ENCODE measurements at regions not wholly inside any gene's neighbourhood (a gene's known extent, or its start where the extent isn't known, plus 50 kb on each side); places are given as distances from the start of the nearest gene placed in this dataset.

- Histone ChIP-seq H2AFZ (replicated peaks; ENCODE audit: low read length, poor library complexity) (no peak overlapping the region), H3K27ac (ENCODE audit: insufficient read depth, low read length) (no peak overlapping the region), H3K36me3 (ENCODE audit: control insufficient read depth, insufficient read depth, low read length) (no peaks in the 10 kb centered on the region), H3K4ac (ENCODE audit: low read depth, low read length) (no peak overlapping the region), H3K79me1 (ENCODE audit: low read depth in 1 of 2, low read length in 2 of 2) (no peaks in the 10 kb centered on the region), H2BK5ac (ENCODE audit: low read depth, low read length, poor library complexity, severe bottlenecking) (no peak overlapping the region), H3K14ac (replicated peaks; ENCODE audit: low read depth, low read length) (no peak overlapping the region), H3K4me3 (ENCODE audit: insufficient read depth, low read depth, low read length) (no peak overlapping the region), H2BK15ac (ENCODE audit: low read depth, low read length) (no peak overlapping the region), H3K18ac (ENCODE audit: low read depth, low read length) (no peak overlapping the region), H3K4me2 (ENCODE audit: low read depth, low read length) (no peak overlapping the region), H4K5ac (ENCODE audit: low read depth, low read length) (no peak overlapping the region), H3K4me1 (ENCODE audit: control insufficient read depth, insufficient read depth, low read length) (peaks cover 2% of the 10 kb centered on the region; the same call in 1 of the 2 replicates), H3K27me3 (ENCODE audit: control insufficient read depth, insufficient read depth, low read length) (peaks cover 5% of the 10 kb centered on the region), H2BK120ac (ENCODE audit: low read depth, low read length) (no peak overlapping the region), H2BK20ac (ENCODE audit: low read depth, low read length) (no peak overlapping the region), H2AK5ac (ENCODE audit: low read depth, low read length) (no peak overlapping the region), H4K91ac (ENCODE audit: insufficient read depth, low read depth, low read length) (no peak overlapping the region), H2AK9ac (replicated peaks; ENCODE audit: low read depth, low read length, poor library complexity) (no peak overlapping the region), H3K56ac (ENCODE audit: extremely low read depth, insufficient read depth, low read length) (no peak overlapping the region), H3K9me1 (ENCODE audit: insufficient read depth, low read length) (no peaks in the 10 kb centered on the region), H4K20me1 (ENCODE audit: insufficient read depth, low read length) (no peaks in the 10 kb centered on the region), H3K9me3 (ENCODE audit: control insufficient read depth, insufficient read depth, low read length) (no peaks in the 10 kb centered on the region), H4K8ac (ENCODE audit: low read depth in 2 of 2, low read length in 2 of 2) (no peak overlapping the region), H3K9ac (ENCODE audit: low read depth, low read length) (no peak overlapping the region), H3K23ac (ENCODE audit: low read depth, low read length) (no peak overlapping the region)
- no TSS peak for BruUV-seq (replicated peaks)
- intact Hi-C loops (cut with micrococcal nuclease): no loop called here
- CTCF ChIA-PET: no interaction called here
- TF ChIP-seq FOS (IDR thresholded peaks at IDR 0.05; ENCODE audit: low read depth, low read length) (no peak), USF2 (IDR thresholded peaks at IDR 0.05; ENCODE audit: low read depth, low read length) (no peak)
- no peak for ATAC-seq (ENCODE audit: low read depth)
- 67% methylated on average over 2 of the region's 7 CpGs; no CpG with 5 or more reads in 1 of the 2 experiments for WGBS, 2 experiments (ENCODE audit: extremely low coverage in 2 of 2, insufficient read length in 1 of 2)
- POLR2A ChIA-PET (ENCODE audit: unreplicated experiment): no interaction called here
- no peak for DNase-seq
- dilution Hi-C loops (cut with HindIII; ENCODE audit: low sequenced_read_pairs, unreplicated experiment): no loop called here
- in situ Hi-C loops (cut with MboI; ENCODE audit: low sequenced_read_pairs): no loop called here
These were observed 129.2 kb upstream of the ARID1B start for GRCh38 chr6:156647991-156648390.
